Central memory CD4-positive, alpha-beta T cell (primary cell): ENCODE measurements at regions not wholly inside any gene's neighbourhood (a gene's known extent, or its start where the extent isn't known, plus 50 kb on each side); places are given as distances from the start of the nearest gene placed in this dataset.

Experiments
- DNase-seq: peaks from one replicate; pipeline ENCODE4 v3.0.0; 2022

- DNase-seq, result no peak
These were observed 60.8 kb upstream of the CLMN start for GRCh38 chr14:95380350-95381042.

GRCh38 chr14:95379634-95380033, 59.9 kb upstream of the CLMN start:
- DNase-seq, result no peak

GRCh38 chr14:95375539-95376109, 55.9 kb upstream of the CLMN start:
- no peak for DNase-seq

GRCh38 chr14:95374239-95374997, 54.7 kb upstream of the CLMN start:
- no peak for DNase-seq

- DNase-seq, result no peak
These were observed 50.4 kb upstream of the CLMN start for GRCh38 chr14:95370076-95370475.
